HUES6 (cell line): ENCODE measurements at regions not wholly inside any gene's neighbourhood (a gene's known extent, or its start where the extent isn't known, plus 50 kb on each side); places are given as distances from the start of the nearest gene placed in this dataset.

Source experiments
- H3K27ac ChIP-seq: 2 replicates; pipeline ENCODE4 v1.7.0; 2013; ENCODE audit warnings: low read depth, mild to moderate bottlenecking, low read length, inconsistent platforms
- H3K27me3 ChIP-seq: 2 replicates; pipeline ENCODE4 v1.6.1; 2013; ENCODE audit warnings: low read length; ENCODE audit not compliant: control insufficient read depth, insufficient read depth
- H3K36me3 ChIP-seq: 2 replicates; pipeline ENCODE4 v1.6.1; 2013; ENCODE audit warnings: low read length; ENCODE audit not compliant: control insufficient read depth, insufficient read depth
- H3K4me1 ChIP-seq: 2 replicates; pipeline ENCODE4 v1.6.1; 2013; ENCODE audit warnings: low read length; ENCODE audit not compliant: control insufficient read depth, insufficient read depth
- H3K4me3 ChIP-seq: 2 replicates; pipeline ENCODE4 v1.5.1; 2013; ENCODE audit warnings: low read depth, low read length
- H3K9ac ChIP-seq: one replicate; pipeline ENCODE4 v1.6.1; 2013; ENCODE audit warnings: mild to moderate bottlenecking, low read length
- H3K9me3 ChIP-seq: 2 replicates; pipeline ENCODE4 v1.6.1; 2013; ENCODE audit warnings: low read depth, low read length; ENCODE audit not compliant: control insufficient read depth, insufficient read depth

DNA sequence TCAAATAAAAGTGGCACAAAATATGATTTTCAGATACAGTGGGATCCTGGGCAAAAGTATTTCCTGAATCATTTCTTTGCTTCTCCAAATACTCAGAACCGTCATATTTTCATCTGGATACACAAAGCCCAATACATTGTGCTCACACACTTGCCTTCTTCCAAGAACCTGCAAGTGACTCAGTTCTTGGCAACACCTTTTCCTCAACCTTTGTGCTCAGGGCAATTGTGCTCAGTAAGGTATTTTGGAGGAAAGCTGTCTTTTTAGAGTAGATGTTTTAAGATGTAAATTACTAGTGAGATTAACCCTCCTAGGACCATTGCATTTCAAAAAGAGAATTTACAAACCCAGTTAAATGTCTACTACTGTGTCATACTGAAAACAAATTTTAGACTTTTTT lies 233.5 kb downstream of the EFNB2 start:
- Histone ChIP-seq H3K27ac (no peak overlapping the region), H3K4me1 (peaks cover 7% of the 10 kb centered on the region; the same call in 1 of the 2 replicates), H3K9me3 (peaks cover 51% of the 10 kb centered on the region)

DNA sequence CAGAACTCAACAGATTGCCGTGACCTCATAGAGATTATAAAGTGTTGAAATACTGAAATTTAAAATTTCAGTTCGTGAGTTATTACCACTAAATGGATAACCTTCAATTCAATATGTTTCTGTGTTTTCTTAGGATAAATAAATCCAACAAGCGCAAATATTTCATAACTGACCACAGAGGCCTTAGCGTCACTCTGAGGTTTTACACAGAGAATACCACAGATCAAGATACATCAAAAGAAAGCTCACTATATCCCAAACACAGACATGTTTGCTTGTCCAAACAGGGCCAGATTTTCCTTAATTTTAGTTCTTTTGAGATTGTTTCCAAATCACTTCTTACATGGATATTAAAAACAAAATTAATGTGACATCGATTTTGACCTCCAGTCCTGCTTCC lies 235.8 kb downstream of the EFNB2 start:
- H3K27ac ChIP-seq = no peak overlapping the region
- no peak overlapping the region for H3K9ac ChIP-seq
- H3K27me3 ChIP-seq = no peaks in the 10 kb centered on the region
- no peaks in the 10 kb centered on the region for H3K36me3 ChIP-seq
- peaks cover 7% of the 10 kb centered on the region; the same call in 1 of the 2 replicates for H3K4me1 ChIP-seq
- H3K9me3 ChIP-seq = peaks cover 49% of the 10 kb centered on the region
- H3K4me3 ChIP-seq = no peak overlapping the region

More for the DNA sequence above, 233.5 kb downstream of the EFNB2 start:
- Histone ChIP-seq H3K36me3 (no peaks in the 10 kb centered on the region), H3K4me3 (no peak overlapping the region; the same call in 1 of the 2 replicates), H3K9ac (no peak overlapping the region), H3K27me3 (no peaks in the 10 kb centered on the region)

DNA sequence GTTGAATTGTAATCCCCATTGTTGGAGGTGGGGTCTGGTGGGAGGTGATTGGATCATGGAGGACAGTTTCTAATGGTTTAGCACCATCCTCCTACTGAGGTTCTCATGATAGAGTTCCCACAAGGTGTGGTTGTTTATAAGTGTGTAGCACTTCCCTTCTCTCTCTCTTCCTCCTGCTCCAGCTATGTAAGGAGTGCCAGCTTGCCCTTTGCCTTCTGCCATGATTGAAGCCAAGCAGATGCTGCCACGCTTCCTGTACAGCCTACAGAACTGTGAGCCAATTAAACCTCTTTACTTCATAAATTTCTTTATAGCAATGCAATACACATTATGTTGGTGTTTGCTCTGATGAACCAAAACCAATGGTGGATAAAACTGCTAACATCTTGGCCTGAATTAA lies 238.2 kb downstream of the EFNB2 start:
- Histone ChIP-seq H3K27me3 (no peaks in the 10 kb centered on the region), H3K36me3 (no peaks in the 10 kb centered on the region), H3K4me3 (no peak overlapping the region), H3K4me1 (peaks cover 7% of the 10 kb centered on the region; the same call in 1 of the 2 replicates), H3K27ac (no peak overlapping the region), H3K9ac (no peak overlapping the region), H3K9me3 (peaks cover 38% of the 10 kb centered on the region)

DNA sequence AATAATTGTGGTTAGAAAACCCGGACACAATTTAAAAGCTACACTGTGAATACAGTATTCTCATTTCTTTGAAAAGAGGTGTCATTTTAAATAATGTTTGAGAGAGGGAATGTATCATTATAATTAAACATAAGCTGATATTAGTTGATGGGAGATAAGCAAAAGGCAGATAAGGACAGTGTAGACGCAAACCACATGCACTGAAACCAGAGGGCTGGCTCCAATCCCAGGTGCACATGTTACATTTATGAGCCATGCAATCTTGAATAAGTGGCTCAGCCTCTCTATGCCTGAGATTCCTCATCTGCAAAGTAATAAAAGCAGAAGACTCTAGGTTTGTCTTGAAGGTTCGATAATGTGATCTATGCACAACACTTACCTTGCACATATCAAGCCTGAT lies 238.7 kb downstream of the EFNB2 start:
- Histone ChIP-seq H3K4me3 (no peak overlapping the region), H3K4me1 (peaks cover 1% of the 10 kb centered on the region; the same call in 1 of the 2 replicates)

DNA sequence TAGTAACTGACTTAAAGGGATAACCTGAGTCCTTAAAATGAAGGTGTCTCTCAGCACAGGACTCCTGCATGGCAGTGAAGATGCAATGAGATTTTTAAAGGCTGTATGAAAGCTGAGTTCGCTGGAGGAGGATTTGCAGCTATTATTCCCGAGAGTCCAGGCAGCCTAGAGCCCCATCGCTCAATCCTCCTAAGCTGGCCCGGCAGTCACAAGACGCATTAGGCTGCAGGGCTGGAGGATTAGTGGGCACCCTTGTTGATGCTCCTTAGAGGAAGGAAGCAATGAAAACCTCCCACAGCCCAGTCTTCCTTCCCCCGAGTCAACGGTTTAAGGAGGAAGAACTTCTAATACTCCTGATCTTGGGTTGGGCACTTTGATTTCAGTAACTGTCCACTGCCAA lies 239.5 kb downstream of the EFNB2 start:
- H3K36me3 ChIP-seq = no peaks in the 10 kb centered on the region
- H3K4me3 ChIP-seq = no peak overlapping the region
- no peaks in the 10 kb centered on the region for H3K27me3 ChIP-seq
- no peaks in the 10 kb centered on the region for H3K4me1 ChIP-seq
- no peak overlapping the region for H3K9ac ChIP-seq
- no peak overlapping the region for H3K27ac ChIP-seq
- peaks cover 36% of the 10 kb centered on the region for H3K9me3 ChIP-seq

More for the DNA sequence above, 238.7 kb downstream of the EFNB2 start:
- Histone ChIP-seq H3K9ac (no peak overlapping the region), H3K36me3 (no peaks in the 10 kb centered on the region), H3K27me3 (no peaks in the 10 kb centered on the region), H3K9me3 (peaks cover 38% of the 10 kb centered on the region), H3K27ac (no peak overlapping the region)

DNA sequence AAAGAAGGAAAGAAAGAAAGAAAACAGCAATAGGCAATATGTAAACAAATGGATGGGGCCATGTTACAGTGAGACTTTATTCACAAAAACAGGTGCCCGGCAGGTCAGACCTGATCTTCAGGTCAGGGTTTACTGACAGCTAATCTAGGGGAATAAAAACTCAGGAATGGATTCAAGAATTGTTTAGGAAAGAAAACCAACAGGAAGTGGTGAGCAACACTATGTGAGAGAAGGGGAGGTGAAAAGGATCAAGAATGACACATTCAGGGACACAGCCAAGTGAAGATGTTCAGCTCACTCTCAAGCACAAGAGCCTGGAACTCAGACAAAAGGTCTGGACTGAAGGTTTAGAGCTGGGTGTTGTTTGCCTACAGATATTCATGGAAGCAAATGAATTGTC lies 244.5 kb downstream of the EFNB2 start:
- Histone ChIP-seq H3K27ac (no peak overlapping the region), H3K4me3 (no peak overlapping the region), H3K36me3 (no peaks in the 10 kb centered on the region), H3K27me3 (no peaks in the 10 kb centered on the region), H3K9ac (no peak overlapping the region), H3K9me3 (no peaks in the 10 kb centered on the region), H3K4me1 (peaks cover 11% of the 10 kb centered on the region; the same call in 1 of the 2 replicates)

DNA sequence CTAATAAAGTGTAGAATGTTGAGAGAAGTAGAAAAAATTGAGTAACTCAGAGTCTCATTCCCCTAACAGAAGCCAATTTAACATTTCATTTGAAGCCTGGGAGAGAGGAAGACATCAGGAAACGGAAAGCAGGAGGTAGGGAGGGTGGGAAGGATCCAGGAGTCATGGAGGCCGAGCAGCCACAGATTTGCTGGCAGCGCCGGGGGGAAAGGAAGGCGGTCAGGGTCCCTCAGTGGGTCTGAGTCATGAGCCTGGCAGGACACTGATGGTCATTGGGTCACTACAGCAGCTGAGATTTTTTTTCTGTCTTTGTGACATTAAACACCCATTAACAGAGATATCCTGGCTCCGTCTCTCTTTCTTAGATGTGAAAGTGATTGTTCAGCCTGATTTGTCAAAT lies 248.1 kb downstream of the EFNB2 start:
- Histone ChIP-seq H3K27ac (no peak overlapping the region), H3K4me1 (peaks cover 11% of the 10 kb centered on the region; the same call in 1 of the 2 replicates), H3K27me3 (no peaks in the 10 kb centered on the region), H3K9me3 (no peaks in the 10 kb centered on the region), H3K9ac (no peak overlapping the region), H3K4me3 (no peak overlapping the region), H3K36me3 (no peaks in the 10 kb centered on the region)

DNA sequence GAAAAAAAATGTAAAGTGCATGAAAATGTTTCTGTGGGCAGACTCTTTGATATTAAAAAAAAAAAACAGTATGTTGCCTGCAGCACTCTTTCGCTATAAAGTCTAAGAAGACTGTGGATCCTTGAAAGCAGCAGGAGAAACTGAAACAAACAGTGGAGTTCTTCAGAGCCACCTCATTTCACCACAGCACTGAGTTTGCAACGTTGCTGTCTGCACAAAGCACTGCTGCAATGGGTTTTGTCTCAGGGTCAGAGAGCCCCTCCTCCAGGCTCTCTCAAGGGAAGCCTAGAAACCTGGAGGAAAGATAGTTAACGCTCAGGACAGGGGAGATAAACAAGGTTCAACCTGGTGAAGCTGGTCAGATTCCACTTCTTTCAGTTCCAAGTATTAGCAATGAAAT lies 248.7 kb downstream of the EFNB2 start:
- Histone ChIP-seq H3K36me3 (no peaks in the 10 kb centered on the region), H3K27me3 (no peaks in the 10 kb centered on the region), H3K9ac (no peak overlapping the region), H3K27ac (no peak overlapping the region), H3K9me3 (no peaks in the 10 kb centered on the region), H3K4me1 (peaks cover 11% of the 10 kb centered on the region; the same call in 1 of the 2 replicates), H3K4me3 (no peak overlapping the region)

DNA sequence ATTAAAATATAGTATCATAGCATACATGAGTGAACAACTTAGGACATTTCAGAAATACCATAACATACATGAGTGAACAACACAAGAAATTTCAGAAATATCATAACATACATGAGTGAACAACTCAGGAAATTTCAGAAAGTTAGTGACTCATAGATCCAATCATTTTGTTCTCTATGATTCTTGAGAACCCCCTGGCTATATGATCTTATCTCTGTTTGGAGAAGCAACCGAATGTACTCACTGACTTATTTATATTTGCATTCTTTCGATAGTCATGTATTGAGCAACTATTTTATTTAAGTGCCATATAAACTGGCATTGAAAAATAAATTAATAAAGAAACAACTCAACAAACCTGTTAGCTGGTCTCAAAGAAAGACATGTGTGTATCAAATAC lies 251.1 kb downstream of the EFNB2 start:
- Histone ChIP-seq H3K9ac (no peak overlapping the region), H3K27ac (no peak overlapping the region), H3K4me3 (no peak overlapping the region), H3K4me1 (peaks cover 11% of the 10 kb centered on the region; the same call in 1 of the 2 replicates), H3K27me3 (no peaks in the 10 kb centered on the region), H3K36me3 (no peaks in the 10 kb centered on the region), H3K9me3 (no peaks in the 10 kb centered on the region)

DNA sequence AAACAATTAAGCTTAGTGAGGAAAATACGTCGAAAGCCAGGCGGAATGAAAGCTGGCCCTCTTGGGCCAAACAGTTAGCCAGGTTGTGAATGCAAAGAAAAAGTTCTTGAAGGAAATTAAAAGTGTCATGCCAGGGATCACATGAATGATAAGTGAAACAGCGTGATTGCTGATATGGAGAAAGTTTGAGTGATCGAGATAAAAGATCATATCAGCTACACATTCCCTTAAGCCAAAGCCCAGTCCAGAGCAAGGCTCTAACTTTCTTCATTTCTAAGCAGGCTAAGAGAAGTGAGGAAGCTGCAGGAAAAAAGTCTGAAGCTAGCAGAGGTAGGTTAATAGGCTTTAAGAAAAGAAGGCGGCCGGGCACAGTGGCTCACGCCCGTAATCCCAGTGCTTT lies 254.0 kb downstream of the EFNB2 start:
- Histone ChIP-seq H3K27ac (no peak overlapping the region), H3K4me1 (0 out of 2 replicates have a peak, but pooled peaks cover 2% of the 10 kb centered on the region), H3K9ac (no peak overlapping the region), H3K27me3 (no peaks in the 10 kb centered on the region), H3K9me3 (no peaks in the 10 kb centered on the region), H3K4me3 (no peak overlapping the region), H3K36me3 (no peaks in the 10 kb centered on the region)

DNA sequence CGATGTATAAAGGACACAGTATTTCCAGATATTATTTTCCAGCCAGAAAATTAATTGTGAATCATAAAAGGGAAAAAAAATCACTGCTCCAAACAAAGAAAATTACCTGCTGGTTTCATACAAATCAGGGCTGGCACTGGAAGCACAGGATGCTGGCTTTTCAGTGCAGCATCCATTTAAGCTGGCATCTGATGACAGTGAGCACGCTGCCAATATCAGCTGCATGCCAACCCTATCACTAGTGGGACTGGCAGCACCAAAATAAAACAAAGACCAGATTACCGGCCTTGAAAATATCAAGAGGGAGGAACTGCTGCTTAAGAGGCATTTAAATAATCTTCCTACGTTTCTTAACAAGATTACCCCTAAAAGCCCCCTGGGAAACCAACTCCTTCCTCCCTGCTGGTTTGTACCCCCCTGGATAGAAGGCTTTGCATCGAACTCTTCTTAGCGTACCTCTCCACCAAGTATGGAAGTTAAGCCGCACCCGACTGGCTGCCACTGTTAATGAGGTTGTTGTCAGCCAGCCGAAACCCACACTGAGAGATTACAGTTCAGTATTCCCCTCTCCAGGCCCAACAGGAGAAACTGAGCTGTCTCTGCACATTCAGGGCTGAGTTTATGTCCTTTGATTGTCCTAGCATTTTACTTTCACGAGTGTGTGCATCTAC lies 257.8 kb downstream of the EFNB2 start:
- no peak overlapping the region for H3K4me3 ChIP-seq

More for the DNA sequence above, 257.8 kb downstream of the EFNB2 start:
- no peak overlapping the region for H3K9ac ChIP-seq
- H3K4me1 ChIP-seq = no peaks in the 10 kb centered on the region
- no peak overlapping the region for H3K27ac ChIP-seq
- H3K27me3 ChIP-seq = no peaks in the 10 kb centered on the region
- no peaks in the 10 kb centered on the region for H3K9me3 ChIP-seq
- no peaks in the 10 kb centered on the region for H3K36me3 ChIP-seq
